ENCODE measurements at regions not wholly inside any gene's neighbourhood (a gene's known extent, or its start where the extent isn't known, plus 50 kb on each side); places are given as distances from the start of the nearest gene placed in this dataset.

- TF ChIP-seq CTCF (conservative IDR thresholded peaks at IDR 0.05; ENCODE audit: low read depth, low read length) = no peak
- no peak for TF ChIP-seq EZH2 (IDR thresholded peaks at IDR 0.05; ENCODE audit: borderline replicate concordance, low read depth, low read length, poor library complexity, severe bottlenecking)
These were observed 1087.5 kb upstream of the ATXN8OS start for GRCh38 chr13:69020120-69020519.

Data from A673 (cell line).